ENCODE measurements at regions not wholly inside any gene's neighbourhood (a gene's known extent, or its start where the extent isn't known, plus 50 kb on each side); places are given as distances from the start of the nearest gene placed in this dataset.
A peak's percentile ranks its signal among the peaks of the same experiment; 100 is the strongest.

DNA sequence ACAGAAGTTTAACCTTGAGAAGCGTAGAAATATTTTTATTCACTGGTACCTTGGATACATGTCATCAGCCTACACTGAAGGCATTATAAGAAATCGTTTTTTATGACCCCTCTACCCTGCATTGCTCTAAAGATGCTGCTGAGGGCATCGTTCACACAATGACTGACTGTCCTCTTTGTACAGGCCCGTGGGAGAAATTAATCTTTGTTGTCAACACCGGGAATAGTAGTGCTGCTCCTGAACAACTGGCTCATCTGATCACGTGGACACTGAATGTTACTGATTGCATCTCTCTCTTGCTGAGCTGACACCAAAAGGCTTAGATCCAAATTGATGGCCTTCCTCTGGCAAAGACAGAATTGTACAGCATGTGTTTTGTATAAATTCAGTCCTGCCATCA lies 157.1 kb upstream of the SMLR1 start:
- no peaks in the 10 kb centered on the region for H3K36me3 ChIP-seq (ENCODE audit: control insufficient read depth, insufficient read depth, low read length)
- H3K27me3 ChIP-seq (ENCODE audit: control insufficient read depth, insufficient read depth, low read length), result no peaks in the 10 kb centered on the region
- no peak for TF ChIP-seq CTCF (IDR thresholded peaks at IDR 0.05; ENCODE audit: insufficient read depth, low read length, poor library complexity, severe bottlenecking)

DNA sequence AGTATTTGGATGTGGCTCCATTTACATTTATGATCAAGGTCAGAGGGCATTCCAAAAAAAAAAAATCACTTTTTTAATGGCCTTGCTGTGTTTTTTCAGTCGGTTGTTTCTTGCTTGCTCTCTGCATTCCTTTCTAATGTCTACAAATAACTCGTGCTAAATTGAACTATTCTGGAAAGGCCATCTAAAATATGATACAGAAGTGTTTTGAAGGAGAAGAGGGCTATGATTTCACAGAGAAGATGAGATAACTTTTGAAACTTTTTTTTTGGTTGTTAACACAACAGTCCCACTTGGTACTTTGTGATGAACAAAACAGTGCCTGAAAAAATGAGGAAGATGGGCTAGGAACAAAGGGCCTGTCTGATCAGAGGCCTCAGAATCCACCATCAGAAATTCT lies 156.1 kb upstream of the SMLR1 start:
- H3K4me3 ChIP-seq (ENCODE audit: low read depth, low read length), result no peak overlapping the region
- DNase-seq (ENCODE audit: low read depth), result no peak
- no peak for TF ChIP-seq CTCF (IDR thresholded peaks at IDR 0.05; ENCODE audit: insufficient read depth, low read length, poor library complexity, severe bottlenecking)
- no peaks in the 10 kb centered on the region for H3K36me3 ChIP-seq (ENCODE audit: control insufficient read depth, insufficient read depth, low read length)
- no peaks in the 10 kb centered on the region for H3K27me3 ChIP-seq (ENCODE audit: control insufficient read depth, insufficient read depth, low read length)

More for the DNA sequence above, 157.1 kb upstream of the SMLR1 start:
- no peak overlapping the region for H3K4me3 ChIP-seq (ENCODE audit: low read depth, low read length)
- DNase-seq (ENCODE audit: low read depth), result no peak

GRCh38 chr6:130671577-130671976 lies 155.6 kb upstream of the SMLR1 start:
- Histone ChIP-seq H3K4me3 (ENCODE audit: low read depth, low read length) (no peak overlapping the region), H3K36me3 (ENCODE audit: control insufficient read depth, insufficient read depth, low read length) (no peaks in the 10 kb centered on the region), H3K27me3 (ENCODE audit: control insufficient read depth, insufficient read depth, low read length) (no peaks in the 10 kb centered on the region)
- no peak for DNase-seq (ENCODE audit: low read depth)
- no peak for TF ChIP-seq CTCF (IDR thresholded peaks at IDR 0.05; ENCODE audit: insufficient read depth, low read length, poor library complexity, severe bottlenecking)

DNA sequence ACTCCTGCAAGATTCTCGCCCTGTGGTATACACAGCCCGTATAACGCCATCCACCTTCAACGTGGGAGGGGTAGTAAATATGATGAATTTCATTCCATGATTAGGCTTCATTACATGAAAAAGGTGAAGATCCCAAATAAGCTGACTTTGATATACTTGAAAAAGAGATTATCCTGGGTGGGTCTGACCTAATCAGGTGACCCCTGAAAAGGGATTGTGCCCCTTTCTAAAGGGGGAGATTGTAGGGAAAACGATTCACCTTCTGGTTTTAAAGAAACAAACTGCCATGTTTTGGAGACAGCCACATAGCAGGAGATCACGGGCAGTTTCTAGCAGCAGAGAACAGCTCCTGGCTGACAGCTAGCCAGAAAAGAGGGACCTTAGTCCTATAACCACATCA lies 155.1 kb upstream of the SMLR1 start:
- no peak for DNase-seq (ENCODE audit: low read depth)
- TF ChIP-seq CTCF (IDR thresholded peaks at IDR 0.05; ENCODE audit: insufficient read depth, low read length, poor library complexity, severe bottlenecking), result no peak

DNA sequence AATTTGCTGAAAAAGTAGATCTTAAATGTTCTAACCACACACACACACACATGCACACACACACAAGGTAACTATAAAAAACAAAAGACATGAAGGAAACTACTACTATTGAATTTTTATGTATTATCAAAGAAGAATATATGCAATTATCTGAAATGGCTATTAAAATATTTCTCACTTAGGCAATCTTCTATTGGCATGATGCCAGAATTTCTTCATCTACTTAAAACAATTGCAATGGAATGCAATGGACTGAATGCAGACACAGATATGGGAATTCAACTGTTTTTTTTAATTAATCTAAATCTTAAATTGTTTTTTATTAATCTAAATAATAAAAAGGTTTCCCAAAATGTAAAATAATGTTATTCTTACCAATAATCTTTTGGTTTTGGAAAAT lies 152.6 kb upstream of the SMLR1 start:
- TF ChIP-seq CTCF (IDR thresholded peaks at IDR 0.05; ENCODE audit: insufficient read depth, low read length, poor library complexity, severe bottlenecking), result no peak
- DNase-seq (ENCODE audit: low read depth), result no peak

More for the DNA sequence above, 155.1 kb upstream of the SMLR1 start:
- Histone ChIP-seq H3K4me3 (ENCODE audit: low read depth, low read length) (no peak overlapping the region), H3K27me3 (ENCODE audit: control insufficient read depth, insufficient read depth, low read length) (no peaks in the 10 kb centered on the region), H3K36me3 (ENCODE audit: control insufficient read depth, insufficient read depth, low read length) (no peaks in the 10 kb centered on the region)

DNA sequence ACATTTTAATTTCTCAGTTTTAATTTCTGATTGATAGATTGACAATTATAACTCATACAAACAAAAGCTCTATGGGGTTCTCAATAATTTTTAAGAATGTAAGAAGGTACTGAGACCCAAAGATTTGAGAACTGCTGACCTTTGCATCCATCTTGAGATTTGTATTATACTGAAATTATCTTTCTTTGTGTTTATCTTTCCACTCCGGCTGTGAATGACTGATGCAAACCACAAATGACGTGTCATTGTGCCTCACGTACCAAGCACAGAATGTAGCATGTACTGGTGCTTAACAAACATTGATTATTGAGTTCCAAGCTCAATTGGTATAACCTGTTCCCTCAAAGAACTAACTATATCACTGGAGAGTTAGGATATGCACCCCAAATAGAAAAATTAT lies 152.1 kb upstream of the SMLR1 start:
- no peak overlapping the region for H3K4me3 ChIP-seq (ENCODE audit: low read depth, low read length)
- TF ChIP-seq CTCF (IDR thresholded peaks at IDR 0.05; ENCODE audit: insufficient read depth, low read length, poor library complexity, severe bottlenecking), result no peak
- no peaks in the 10 kb centered on the region for H3K36me3 ChIP-seq (ENCODE audit: control insufficient read depth, insufficient read depth, low read length)
- no peaks in the 10 kb centered on the region for H3K27me3 ChIP-seq (ENCODE audit: control insufficient read depth, insufficient read depth, low read length)
- DNase-seq (ENCODE audit: low read depth), result peak; percentile 5

More for the DNA sequence above, 152.6 kb upstream of the SMLR1 start:
- H3K27me3 ChIP-seq (ENCODE audit: control insufficient read depth, insufficient read depth, low read length), result no peaks in the 10 kb centered on the region
- H3K36me3 ChIP-seq (ENCODE audit: control insufficient read depth, insufficient read depth, low read length), result no peaks in the 10 kb centered on the region
- H3K4me3 ChIP-seq (ENCODE audit: low read depth, low read length), result no peak overlapping the region

Measured in kidney epithelial cell (primary cell).